ENCODE measurements at regions not wholly inside any gene's neighbourhood (a gene's known extent, or its start where the extent isn't known, plus 50 kb on each side); places are given as distances from the start of the nearest gene placed in this dataset.

- ChIA-PET CTCF (no interaction called here), POLR2A (no interaction called here)
- no peak overlapping the region for H3K4me3 ChIP-seq (ENCODE audit: low read depth, low read length)
- H3K9me3 ChIP-seq (ENCODE audit: control insufficient read depth, insufficient read depth, low read length), result no peaks in the 10 kb centered on the region
- no peak overlapping the region for H3K27ac ChIP-seq (ENCODE audit: low read depth, low read length)
- TF ChIP-seq, protein P1, sequence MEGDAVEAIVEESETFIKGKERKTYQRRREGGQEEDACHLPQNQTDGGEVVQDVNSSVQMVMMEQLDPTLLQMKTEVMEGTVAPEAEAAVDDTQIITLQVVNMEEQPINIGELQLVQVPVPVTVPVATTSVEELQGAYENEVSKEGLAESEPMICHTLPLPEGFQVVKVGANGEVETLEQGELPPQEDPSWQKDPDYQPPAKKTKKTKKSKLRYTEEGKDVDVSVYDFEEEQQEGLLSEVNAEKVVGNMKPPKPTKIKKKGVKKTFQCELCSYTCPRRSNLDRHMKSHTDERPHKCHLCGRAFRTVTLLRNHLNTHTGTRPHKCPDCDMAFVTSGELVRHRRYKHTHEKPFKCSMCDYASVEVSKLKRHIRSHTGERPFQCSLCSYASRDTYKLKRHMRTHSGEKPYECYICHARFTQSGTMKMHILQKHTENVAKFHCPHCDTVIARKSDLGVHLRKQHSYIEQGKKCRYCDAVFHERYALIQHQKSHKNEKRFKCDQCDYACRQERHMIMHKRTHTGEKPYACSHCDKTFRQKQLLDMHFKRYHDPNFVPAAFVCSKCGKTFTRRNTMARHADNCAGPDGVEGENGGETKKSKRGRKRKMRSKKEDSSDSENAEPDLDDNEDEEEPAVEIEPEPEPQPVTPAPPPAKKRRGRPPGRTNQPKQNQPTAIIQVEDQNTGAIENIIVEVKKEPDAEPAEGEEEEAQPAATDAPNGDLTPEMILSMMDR (IDR thresholded peaks at IDR 0.05; ENCODE audit: low read depth, low read length), result no peak
- no peak for DNase-seq (ENCODE audit: low read depth, low spot score)
- H3K27me3 ChIP-seq (ENCODE audit: control insufficient read depth, insufficient read depth, low read length), result no peaks in the 10 kb centered on the region
Measured at GRCh38 chr13:91117351-91117750, 230.1 kb upstream of the MIR17HG start.

GRCh38 chr13:91119643-91120042 lies 227.8 kb upstream of the MIR17HG start:
- TF ChIP-seq, protein P1 (IDR thresholded peaks at IDR 0.05; ENCODE audit: low read depth, low read length), result no peak
- ChIA-PET POLR2A (no interaction called here), CTCF (no interaction called here)
- Histone ChIP-seq H3K27me3 (ENCODE audit: control insufficient read depth, insufficient read depth, low read length) (no peaks in the 10 kb centered on the region), H3K27ac (ENCODE audit: low read depth, low read length) (no peak overlapping the region), H3K9me3 (ENCODE audit: control insufficient read depth, insufficient read depth, low read length) (no peaks in the 10 kb centered on the region), H3K4me3 (ENCODE audit: low read depth, low read length) (no peak overlapping the region)
- DNase-seq (ENCODE audit: low read depth, low spot score), result no peak

- TF ChIP-seq, protein P1 (IDR thresholded peaks at IDR 0.05; ENCODE audit: low read depth, low read length), result no peak
- POLR2A ChIA-PET, result no interaction called here
- no peak for DNase-seq (ENCODE audit: low read depth, low spot score)
- Histone ChIP-seq H3K9me3 (ENCODE audit: control insufficient read depth, insufficient read depth, low read length) (no peaks in the 10 kb centered on the region), H3K27ac (ENCODE audit: low read depth, low read length) (no peak overlapping the region), H3K4me3 (ENCODE audit: low read depth, low read length) (no peak overlapping the region), H3K27me3 (ENCODE audit: control insufficient read depth, insufficient read depth, low read length) (no peaks in the 10 kb centered on the region)
- CTCF ChIA-PET, result interaction anchor here (0.6 kb wide), 1 partner anchor 24 kb away, joined by 3 read pairs; no protein-coding TSS in a partner anchor
Measured at GRCh38 chr13:91122766-91123165, 224.7 kb upstream of the MIR17HG start.

GRCh38 chr13:91123456-91124127 lies 223.9 kb upstream of the MIR17HG start:
- ChIA-PET POLR2A (no interaction called here), CTCF (interaction anchor here (0.6 kb wide), 1 partner anchor 23 kb away, joined by 3 read pairs; no protein-coding TSS in a partner anchor)
- no peak for DNase-seq (ENCODE audit: low read depth, low spot score)
- no peaks in the 10 kb centered on the region for H3K27me3 ChIP-seq (ENCODE audit: control insufficient read depth, insufficient read depth, low read length)
- no peak overlapping the region for H3K4me3 ChIP-seq (ENCODE audit: low read depth, low read length)
- H3K27ac ChIP-seq (ENCODE audit: low read depth, low read length), result no peak overlapping the region
- H3K9me3 ChIP-seq (ENCODE audit: control insufficient read depth, insufficient read depth, low read length), result no peaks in the 10 kb centered on the region
- TF ChIP-seq, protein P1 (IDR thresholded peaks at IDR 0.05; ENCODE audit: low read depth, low read length), result no peak

- TF ChIP-seq, protein P1 (IDR thresholded peaks at IDR 0.05; ENCODE audit: low read depth, low read length), result no peak
- no peak overlapping the region for H3K27ac ChIP-seq (ENCODE audit: low read depth, low read length)
- ChIA-PET CTCF (no interaction called here), POLR2A (no interaction called here)
- no peaks in the 10 kb centered on the region for H3K27me3 ChIP-seq (ENCODE audit: control insufficient read depth, insufficient read depth, low read length)
- no peaks in the 10 kb centered on the region for H3K9me3 ChIP-seq (ENCODE audit: control insufficient read depth, insufficient read depth, low read length)
- H3K4me3 ChIP-seq (ENCODE audit: low read depth, low read length), result no peak overlapping the region
- no peak for DNase-seq (ENCODE audit: low read depth, low spot score)
Measured at GRCh38 chr13:91126806-91127205, 220.7 kb upstream of the MIR17HG start.

Measured in AG04450 (cell line).